GM23338 (cell line): ENCODE measurements at regions not wholly inside any gene's neighbourhood (a gene's known extent, or its start where the extent isn't known, plus 50 kb on each side); places are given as distances from the start of the nearest gene placed in this dataset.

Experiments
- ATAC-seq: fragments of 200-7000 bp; cut with Tn5 transposase; 3 replicates; pipeline ENCODE4 v1.9.1; 2020
- DNase-seq: peaks from one replicate; pipeline ENCODE4 v3.0.0-alpha.2; 2015; ENCODE audit warnings: low spot score
- H2AFZ ChIP-seq: fragments of 200-600 bp; sonication (generic); 2 replicates; pipeline ENCODE4 v1.8.0; 2016; ENCODE audit warnings: antibody characterized with exemption, mild to moderate bottlenecking, moderate library complexity
- H3F3A ChIP-seq: fragments of 200-600 bp; sonication (generic); replicated peaks from 2 replicates; pipeline ENCODE4 v1.8.0; 2017; ENCODE audit warnings: antibody characterized with exemption, mixed run types, low read depth
- H3K27ac ChIP-seq: fragments of 200-600 bp; sonication (generic); 2 replicates; pipeline ENCODE4 v1.6.1; 2016; ENCODE audit warnings: low read depth
- H3K27me3 ChIP-seq: fragments of 200-600 bp; sonication (generic); 2 replicates; pipeline ENCODE4 v1.8.0; 2016; ENCODE audit warnings: mild to moderate bottlenecking, mixed run types, moderate library complexity; ENCODE audit not compliant: insufficient read depth
- H3K36me3 ChIP-seq: fragments of 200-600 bp; sonication (generic); 2 replicates; pipeline ENCODE4 v1.8.0; 2016; ENCODE audit warnings: mild to moderate bottlenecking; ENCODE audit not compliant: insufficient read depth
- H3K4me1 ChIP-seq: fragments of 200-600 bp; sonication (generic); 2 replicates; pipeline ENCODE4 v1.8.0; 2016; ENCODE audit warnings: mild to moderate bottlenecking, moderate library complexity; ENCODE audit not compliant: insufficient read depth
- H3K4me2 ChIP-seq: fragments of 200-600 bp; sonication (generic); 2 replicates; pipeline ENCODE4 v1.7.1; 2017; ENCODE audit warnings: mixed run types
- H3K4me3 ChIP-seq: fragments of 200-600 bp; sonication (generic); 2 replicates; pipeline ENCODE4 v1.6.1; 2016; ENCODE audit warnings: mixed run types
- H3K79me2 ChIP-seq: fragments of 200-600 bp; sonication (generic); replicated peaks from 2 replicates; pipeline ENCODE4 v1.8.0; 2017; ENCODE audit warnings: mild to moderate bottlenecking; ENCODE audit not compliant: insufficient read depth
- H3K9me2 ChIP-seq: fragments of 200-600 bp; sonication (generic); 2 replicates; pipeline ENCODE4 v1.8.0; 2017; ENCODE audit not compliant: insufficient read depth
- H4K20me1 ChIP-seq: fragments of 200-600 bp; sonication (generic); replicated peaks from 2 replicates; pipeline ENCODE4 v1.8.0; 2017; ENCODE audit warnings: mild to moderate bottlenecking; ENCODE audit not compliant: insufficient read depth
- H3K27ac Mint-ChIP-seq: 2 replicates; pipeline ENCODE4 v1.8.0; 2020; ENCODE audit warnings: inconsistent platforms, mild to moderate bottlenecking, moderate library complexity, mixed read lengths
- H3K27me3 Mint-ChIP-seq: 3 replicates; pipeline ENCODE4 v1.8.0; 2022; ENCODE audit warnings: low read depth, mild to moderate bottlenecking, moderate library complexity, mixed read lengths, inconsistent platforms; ENCODE audit not compliant: insufficient read depth, poor library complexity
- H3K36me3 Mint-ChIP-seq: 3 replicates; pipeline ENCODE4 v1.8.0; 2021; ENCODE audit warnings: low read depth, mild to moderate bottlenecking, inconsistent platforms, moderate library complexity, mixed read lengths
- H3K4me1 Mint-ChIP-seq: 3 replicates; pipeline ENCODE4 v1.8.0; 2020; ENCODE audit warnings: mild to moderate bottlenecking, inconsistent platforms, mixed read lengths
- H3K4me3 Mint-ChIP-seq: 3 replicates; pipeline ENCODE4 v1.8.0; 2021; ENCODE audit warnings: moderate library complexity, mild to moderate bottlenecking, inconsistent platforms, mixed read lengths
- H3K9me3 Mint-ChIP-seq: 3 replicates; pipeline ENCODE4 v1.8.0; 2020; ENCODE audit warnings: moderate library complexity, mild to moderate bottlenecking, inconsistent platforms, mixed read lengths
- EZH2 ChIP-seq: fragments of 200-600 bp; sonication (generic); IDR thresholded peaks from one replicate; pipeline ENCODE4 v1.8.0; 2017; ENCODE audit warnings: antibody characterized with exemption, mild to moderate bottlenecking, low read depth; ENCODE audit not compliant: unreplicated experiment
- EZH2phosphoT487 ChIP-seq: fragments of 200-600 bp; sonication (generic); IDR thresholded peaks from one replicate; pipeline ENCODE4 v1.8.1; 2018; ENCODE audit warnings: antibody characterized with exemption; ENCODE audit not compliant: unreplicated experiment
- NANOG ChIP-seq: IDR thresholded peaks from 2 replicates; pipeline ENCODE4 v1.6.1; 2016; ENCODE audit warnings: antibody characterized with exemption, borderline replicate concordance
- ZNF114 ChIP-seq: fragments of 250-450 bp; sonication (Bioruptor Pico); IDR thresholded peaks from 2 replicates; pipeline ENCODE4 v1.5.0; 2020; ENCODE audit warnings: mild to moderate bottlenecking, moderate library complexity
- TF ChIP-seq, protein P1 (sequence below): IDR thresholded peaks from 2 replicates; pipeline ENCODE4 v1.6.1; 2016; ENCODE audit warnings: antibody characterized with exemption
- TF ChIP-seq, protein P2 (sequence below): fragments of 250-450 bp; sonication (Bioruptor Pico); IDR thresholded peaks from 2 replicates; pipeline ENCODE4 v1.5.0; 2020; ENCODE audit warnings: mild to moderate bottlenecking, moderate library complexity

DNA sequence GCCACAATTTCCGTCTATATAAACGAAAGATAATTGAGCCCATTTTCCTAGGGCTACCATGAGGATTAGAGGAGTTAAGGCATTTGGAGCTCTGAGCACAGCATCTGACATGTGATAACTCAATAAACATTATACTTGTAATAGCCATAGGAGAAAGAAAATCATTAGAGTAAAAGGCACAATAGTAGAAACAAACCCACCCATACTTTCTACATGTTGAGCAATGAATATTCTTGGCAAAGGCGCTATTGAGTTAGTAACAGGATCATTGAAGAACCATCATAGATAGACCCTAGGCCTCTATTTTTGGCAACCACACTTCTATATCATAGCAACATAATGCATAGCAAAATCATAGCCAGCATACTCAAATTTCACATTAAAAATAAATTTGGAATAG is 664.1 kb downstream of the NOVA1 start:
- DNase-seq (no peak), ATAC-seq (no peak)
- Histone ChIP-seq H3K36me3 (no peaks in the 10 kb centered on the region), H3F3A (no peaks in the 10 kb centered on the region), H3K4me2 (no peak overlapping the region), H3K79me2 (no peaks in the 10 kb centered on the region), H3K9me2 (no peaks in the 10 kb centered on the region), H3K27me3 (no peaks in the 10 kb centered on the region), H3K4me1 (no peaks in the 10 kb centered on the region), H4K20me1 (no peaks in the 10 kb centered on the region), H2AFZ (no peak overlapping the region), H3K27ac (no peak overlapping the region), H3K4me3 (no peak overlapping the region)
- no peak for TF ChIP-seq ZNF114 (CRISPR knock-in tag)
- TF ChIP-seq, protein P1, sequence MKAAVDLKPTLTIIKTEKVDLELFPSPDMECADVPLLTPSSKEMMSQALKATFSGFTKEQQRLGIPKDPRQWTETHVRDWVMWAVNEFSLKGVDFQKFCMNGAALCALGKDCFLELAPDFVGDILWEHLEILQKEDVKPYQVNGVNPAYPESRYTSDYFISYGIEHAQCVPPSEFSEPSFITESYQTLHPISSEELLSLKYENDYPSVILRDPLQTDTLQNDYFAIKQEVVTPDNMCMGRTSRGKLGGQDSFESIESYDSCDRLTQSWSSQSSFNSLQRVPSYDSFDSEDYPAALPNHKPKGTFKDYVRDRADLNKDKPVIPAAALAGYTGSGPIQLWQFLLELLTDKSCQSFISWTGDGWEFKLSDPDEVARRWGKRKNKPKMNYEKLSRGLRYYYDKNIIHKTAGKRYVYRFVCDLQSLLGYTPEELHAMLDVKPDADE, result no peak
- TF ChIP-seq NANOG, result no peak
- H3K4me3 Mint-ChIP-seq, result no peak overlapping the region
- no peak overlapping the region for H3K27ac Mint-ChIP-seq
- no peaks in the 10 kb centered on the region for H3K4me1 Mint-ChIP-seq
- no peaks in the 10 kb centered on the region for H3K9me3 Mint-ChIP-seq
- H3K27me3 Mint-ChIP-seq, result no peaks in the 10 kb centered on the region
- H3K36me3 Mint-ChIP-seq, result no peaks in the 10 kb centered on the region

DNA sequence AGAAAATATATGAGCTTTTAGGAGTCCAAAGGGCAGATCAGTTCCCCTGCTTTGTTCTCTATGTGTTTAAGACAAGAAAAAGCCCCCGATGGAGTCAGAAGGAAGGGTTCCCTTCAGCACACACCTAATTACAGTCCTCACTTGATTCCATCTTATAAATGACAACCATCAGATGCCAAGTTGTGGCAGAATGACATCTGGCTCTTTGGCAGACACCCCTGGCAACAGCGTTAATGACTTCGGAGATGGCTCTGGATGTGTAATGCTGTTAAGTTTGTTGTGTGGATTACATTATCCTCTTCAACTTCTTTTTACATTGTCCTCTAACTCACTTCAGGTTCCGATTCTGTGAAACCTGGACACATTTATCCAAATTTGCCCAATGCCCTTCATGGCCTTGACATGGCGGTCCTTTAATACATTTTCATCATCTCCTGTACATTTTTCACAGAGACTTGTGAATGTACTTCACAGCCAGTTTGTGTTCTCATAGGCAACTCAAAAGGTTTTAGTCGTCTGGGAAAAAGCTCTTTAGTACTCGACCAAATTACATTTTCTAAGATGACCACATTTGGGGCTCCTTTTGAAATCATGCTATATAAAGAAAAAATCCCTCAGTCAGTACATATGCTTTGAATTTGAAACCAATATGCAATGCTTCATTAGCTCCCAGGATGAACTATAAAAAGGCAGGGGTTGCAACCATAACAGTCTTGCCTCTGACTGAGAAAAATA is 667.8 kb downstream of the NOVA1 start:
- Histone ChIP-seq H3K27me3 (no peaks in the 10 kb centered on the region), H4K20me1 (no peaks in the 10 kb centered on the region), H3F3A (no peaks in the 10 kb centered on the region), H3K9me2 (0 out of 2 replicates have a peak, but pooled peaks cover 8% of the 10 kb centered on the region), H3K36me3 (no peaks in the 10 kb centered on the region), H3K4me2 (no peak overlapping the region), H3K27ac (no peak overlapping the region), H3K4me3 (no peak overlapping the region), H2AFZ (no peak overlapping the region), H3K79me2 (no peaks in the 10 kb centered on the region), H3K4me1 (no peaks in the 10 kb centered on the region)
- no peak for TF ChIP-seq EZH2phosphoT487
- TF ChIP-seq EZH2, result no peak
- Mint-ChIP-seq H3K27me3 (no peaks in the 10 kb centered on the region), H3K9me3 (no peaks in the 10 kb centered on the region), H3K4me3 (no peak overlapping the region), H3K27ac (no peak overlapping the region), H3K36me3 (no peaks in the 10 kb centered on the region), H3K4me1 (no peaks in the 10 kb centered on the region)
- no peak for ATAC-seq
- no peak for DNase-seq

DNA sequence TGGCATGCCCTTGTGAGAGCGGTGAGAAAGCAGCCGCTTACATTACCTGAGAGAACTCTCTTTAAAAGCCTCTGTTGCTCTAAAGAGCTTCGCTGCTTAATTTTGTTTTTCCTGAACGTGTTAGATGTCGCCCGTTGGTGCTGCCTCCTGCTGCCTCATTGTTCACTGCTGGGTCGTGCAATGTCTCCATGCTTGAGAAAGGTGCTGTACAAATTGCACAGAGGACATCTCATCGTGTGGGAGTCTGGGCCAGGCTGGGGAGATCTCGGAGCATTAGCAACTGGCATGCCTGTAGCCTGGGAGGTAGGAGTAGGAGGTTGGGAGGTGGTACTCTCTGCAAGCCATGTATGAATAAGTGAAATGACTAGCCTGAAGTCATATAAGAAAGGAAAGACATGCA is 686.0 kb downstream of the NOVA1 start:
- peaks cover 6% of the 10 kb centered on the region; the same call in 1 of the 2 replicates for H3K4me1 ChIP-seq
- H3K4me1 Mint-ChIP-seq, result peaks cover 12% of the 10 kb centered on the region; the same call in 2 of the 3 replicates
- TF ChIP-seq, protein P2, sequence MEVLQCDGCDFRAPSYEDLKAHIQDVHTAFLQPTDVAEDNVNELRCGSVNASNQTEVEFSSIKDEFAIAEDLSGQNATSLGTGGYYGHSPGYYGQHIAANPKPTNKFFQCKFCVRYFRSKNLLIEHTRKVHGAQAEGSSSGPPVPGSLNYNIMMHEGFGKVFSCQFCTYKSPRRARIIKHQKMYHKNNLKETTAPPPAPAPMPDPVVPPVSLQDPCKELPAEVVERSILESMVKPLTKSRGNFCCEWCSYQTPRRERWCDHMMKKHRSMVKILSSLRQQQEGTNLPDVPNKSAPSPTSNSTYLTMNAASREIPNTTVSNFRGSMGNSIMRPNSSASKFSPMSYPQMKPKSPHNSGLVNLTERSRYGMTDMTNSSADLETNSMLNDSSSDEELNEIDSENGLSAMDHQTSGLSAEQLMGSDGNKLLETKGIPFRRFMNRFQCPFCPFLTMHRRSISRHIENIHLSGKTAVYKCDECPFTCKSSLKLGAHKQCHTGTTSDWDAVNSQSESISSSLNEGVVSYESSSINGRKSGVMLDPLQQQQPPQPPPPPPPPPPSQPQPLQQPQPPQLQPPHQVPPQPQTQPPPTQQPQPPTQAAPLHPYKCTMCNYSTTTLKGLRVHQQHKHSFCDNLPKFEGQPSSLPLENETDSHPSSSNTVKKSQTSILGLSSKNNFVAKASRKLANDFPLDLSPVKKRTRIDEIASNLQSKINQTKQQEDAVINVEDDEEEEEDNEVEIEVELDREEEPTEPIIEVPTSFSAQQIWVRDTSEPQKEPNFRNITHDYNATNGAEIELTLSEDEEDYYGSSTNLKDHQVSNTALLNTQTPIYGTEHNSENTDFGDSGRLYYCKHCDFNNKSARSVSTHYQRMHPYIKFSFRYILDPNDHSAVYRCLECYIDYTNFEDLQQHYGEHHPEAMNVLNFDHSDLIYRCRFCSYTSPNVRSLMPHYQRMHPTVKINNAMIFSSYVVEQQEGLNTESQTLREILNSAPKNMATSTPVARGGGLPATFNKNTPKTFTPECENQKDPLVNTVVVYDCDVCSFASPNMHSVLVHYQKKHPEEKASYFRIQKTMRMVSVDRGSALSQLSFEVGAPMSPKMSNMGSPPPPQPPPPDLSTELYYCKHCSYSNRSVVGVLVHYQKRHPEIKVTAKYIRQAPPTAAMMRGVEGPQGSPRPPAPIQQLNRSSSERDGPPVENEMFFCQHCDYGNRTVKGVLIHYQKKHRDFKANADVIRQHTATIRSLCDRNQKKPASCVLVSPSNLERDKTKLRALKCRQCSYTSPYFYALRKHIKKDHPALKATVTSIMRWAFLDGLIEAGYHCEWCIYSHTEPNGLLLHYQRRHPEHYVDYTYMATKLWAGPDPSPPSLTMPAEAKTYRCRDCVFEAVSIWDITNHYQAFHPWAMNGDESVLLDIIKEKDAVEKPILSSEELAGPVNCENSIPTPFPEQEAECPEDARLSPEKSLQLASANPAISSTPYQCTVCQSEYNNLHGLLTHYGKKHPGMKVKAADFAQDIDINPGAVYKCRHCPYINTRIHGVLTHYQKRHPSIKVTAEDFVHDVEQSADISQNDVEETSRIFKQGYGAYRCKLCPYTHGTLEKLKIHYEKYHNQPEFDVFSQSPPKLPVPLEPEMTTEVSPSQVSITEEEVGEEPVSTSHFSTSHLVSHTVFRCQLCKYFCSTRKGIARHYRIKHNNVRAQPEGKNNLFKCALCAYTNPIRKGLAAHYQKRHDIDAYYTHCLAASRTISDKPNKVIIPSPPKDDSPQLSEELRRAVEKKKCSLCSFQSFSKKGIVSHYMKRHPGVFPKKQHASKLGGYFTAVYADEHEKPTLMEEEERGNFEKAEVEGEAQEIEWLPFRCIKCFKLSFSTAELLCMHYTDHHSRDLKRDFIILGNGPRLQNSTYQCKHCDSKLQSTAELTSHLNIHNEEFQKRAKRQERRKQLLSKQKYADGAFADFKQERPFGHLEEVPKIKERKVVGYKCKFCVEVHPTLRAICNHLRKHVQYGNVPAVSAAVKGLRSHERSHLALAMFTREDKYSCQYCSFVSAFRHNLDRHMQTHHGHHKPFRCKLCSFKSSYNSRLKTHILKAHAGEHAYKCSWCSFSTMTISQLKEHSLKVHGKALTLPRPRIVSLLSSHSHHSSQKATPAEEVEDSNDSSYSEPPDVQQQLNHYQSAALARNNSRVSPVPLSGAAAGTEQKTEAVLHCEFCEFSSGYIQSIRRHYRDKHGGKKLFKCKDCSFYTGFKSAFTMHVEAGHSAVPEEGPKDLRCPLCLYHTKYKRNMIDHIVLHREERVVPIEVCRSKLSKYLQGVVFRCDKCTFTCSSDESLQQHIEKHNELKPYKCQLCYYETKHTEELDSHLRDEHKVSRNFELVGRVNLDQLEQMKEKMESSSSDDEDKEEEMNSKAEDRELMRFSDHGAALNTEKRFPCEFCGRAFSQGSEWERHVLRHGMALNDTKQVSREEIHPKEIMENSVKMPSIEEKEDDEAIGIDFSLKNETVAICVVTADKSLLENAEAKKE (CRISPR knock-in tag), result no peak

More for the DNA sequence above, 686.0 kb downstream of the NOVA1 start:
- H3K27me3 ChIP-seq, result no peaks in the 10 kb centered on the region
- H3K27ac Mint-ChIP-seq, result no peak overlapping the region
- no peaks in the 10 kb centered on the region; the same call in 1 of the 2 replicates for H3K9me2 ChIP-seq
- H2AFZ ChIP-seq, result peak overlapping the region; percentile 72; the same call in 1 of the 2 replicates
- DNase-seq, result no peak
- H3K4me2 ChIP-seq, result no peak overlapping the region
- H4K20me1 ChIP-seq, result no peaks in the 10 kb centered on the region
- no peaks in the 10 kb centered on the region for H3K36me3 Mint-ChIP-seq
- no peaks in the 10 kb centered on the region for H3K79me2 ChIP-seq
- H3K9me3 Mint-ChIP-seq, result no peaks in the 10 kb centered on the region
- H3K27me3 Mint-ChIP-seq, result no peaks in the 10 kb centered on the region
- no peak for ATAC-seq
- H3K4me3 Mint-ChIP-seq, result no peak overlapping the region
- no peaks in the 10 kb centered on the region for H3K36me3 ChIP-seq
- H3K27ac ChIP-seq, result no peak overlapping the region
- no peaks in the 10 kb centered on the region for H3F3A ChIP-seq
- no peak overlapping the region for H3K4me3 ChIP-seq
